Cardiac muscle cell (in vitro differentiated cells and primary cell): ENCODE measurements at regions not wholly inside any gene's neighbourhood (a gene's known extent, or its start where the extent isn't known, plus 50 kb on each side); places are given as distances from the start of the nearest gene placed in this dataset.

ENCODE experiments used
- DNase-seq, 2 donors: peaks; one replicate each; pipeline versions ENCODE4 v3.0.0 to v3.0.0-alpha.2; 2010 to 2017; ENCODE audit warnings: low read depth in 1 of 2, low spot score in 1 of 2
- H3K27ac ChIP-seq: fragments of 200-600 bp; sonication (generic); 2 replicates; pipeline ENCODE4 v1.5.1; 2016
- H3K27me3 ChIP-seq: fragments of 200-600 bp; sonication (generic); 2 replicates; pipeline ENCODE4 v1.6.0; 2016; ENCODE audit warnings: control low read depth
- H3K36me3 ChIP-seq: fragments of 200-600 bp; sonication (generic); 2 replicates; pipeline ENCODE4 v1.5.1; 2016; ENCODE audit warnings: control low read depth
- H3K4me1 ChIP-seq: fragments of 200-600 bp; sonication (generic); 2 replicates; pipeline ENCODE4 v1.8.1; 2017; ENCODE audit warnings: low read depth, mild to moderate bottlenecking, mixed run types
- H3K4me3 ChIP-seq: fragments of 200-600 bp; sonication (generic); 2 replicates; pipeline ENCODE4 v1.5.1; 2016; ENCODE audit warnings: mild to moderate bottlenecking
- H3K9me3 ChIP-seq: fragments of 200-600 bp; sonication (generic); 2 replicates; pipeline ENCODE4 v1.5.1; 2017; ENCODE audit warnings: low read depth, mild to moderate bottlenecking, control low read depth
- CTCF ChIP-seq: IDR thresholded peaks from 2 replicates; pipeline ENCODE4 v1.5.1; 2012; ENCODE audit warnings: low read depth, mild to moderate bottlenecking, low read length

- Histone ChIP-seq H3K9me3 (no peaks in the 10 kb centered on the region), H3K27me3 (no peaks in the 10 kb centered on the region), H3K4me1 (no peaks in the 10 kb centered on the region), H3K36me3 (no peaks in the 10 kb centered on the region), H3K27ac (no peak overlapping the region), H3K4me3 (no peak overlapping the region)
- DNase-seq, result no peak
- no peak for TF ChIP-seq CTCF
Measured at GRCh38 chr6:98092331-98092730, 742.0 kb upstream of the POU3F2 start.

- Histone ChIP-seq H3K27ac (no peak overlapping the region), H3K36me3 (no peaks in the 10 kb centered on the region), H3K9me3 (no peaks in the 10 kb centered on the region), H3K27me3 (no peaks in the 10 kb centered on the region), H3K4me1 (no peaks in the 10 kb centered on the region), H3K4me3 (no peak overlapping the region)
- DNase-seq, result no peak
- TF ChIP-seq CTCF, result no peak
Measured at GRCh38 chr6:98094696-98095095, 739.7 kb upstream of the POU3F2 start.

GRCh38 chr6:98107801-98108200 lies 726.6 kb upstream of the POU3F2 start:
- H3K4me3 ChIP-seq, result no peak overlapping the region
- no peaks in the 10 kb centered on the region for H3K9me3 ChIP-seq
- no peaks in the 10 kb centered on the region for H3K36me3 ChIP-seq
- no peak for TF ChIP-seq CTCF
- no peaks in the 10 kb centered on the region for H3K27me3 ChIP-seq
- H3K4me1 ChIP-seq, result no peaks in the 10 kb centered on the region
- DNase-seq, result no peak
- H3K27ac ChIP-seq, result no peak overlapping the region

- Histone ChIP-seq H3K36me3 (no peaks in the 10 kb centered on the region), H3K27ac (no peak overlapping the region), H3K4me3 (no peak overlapping the region), H3K4me1 (no peaks in the 10 kb centered on the region), H3K27me3 (no peaks in the 10 kb centered on the region), H3K9me3 (no peaks in the 10 kb centered on the region)
- no peak for DNase-seq
- TF ChIP-seq CTCF, result no peak
Measured at GRCh38 chr6:98116455-98116854, 717.9 kb upstream of the POU3F2 start.

- Histone ChIP-seq H3K27ac (no peak overlapping the region), H3K36me3 (no peaks in the 10 kb centered on the region), H3K9me3 (no peaks in the 10 kb centered on the region), H3K4me3 (no peak overlapping the region), H3K4me1 (no peaks in the 10 kb centered on the region), H3K27me3 (no peaks in the 10 kb centered on the region)
- peak in 1 of 2 donors; percentile 5 for DNase-seq
- TF ChIP-seq CTCF, result no peak
Measured at GRCh38 chr6:98117068-98117467, 717.3 kb upstream of the POU3F2 start.
